NCI-H1436 treated with DMSO at 0.1 percent for 48 hours (cell line): ENCODE measurements at regions not wholly inside any gene's neighbourhood (a gene's known extent, or its start where the extent isn't known, plus 50 kb on each side); places are given as distances from the start of the nearest gene placed in this dataset.
"Not testable (repeated sequence)": the region's sequence is repeated elsewhere in the genome, so short reads cannot be mapped to it uniquely, and the experiment has no call there.

Experiments
- DNase-seq: peaks from one replicate; lab custom pipeline; 2025; lab: John Stamatoyannopoulos, UW

DNA sequence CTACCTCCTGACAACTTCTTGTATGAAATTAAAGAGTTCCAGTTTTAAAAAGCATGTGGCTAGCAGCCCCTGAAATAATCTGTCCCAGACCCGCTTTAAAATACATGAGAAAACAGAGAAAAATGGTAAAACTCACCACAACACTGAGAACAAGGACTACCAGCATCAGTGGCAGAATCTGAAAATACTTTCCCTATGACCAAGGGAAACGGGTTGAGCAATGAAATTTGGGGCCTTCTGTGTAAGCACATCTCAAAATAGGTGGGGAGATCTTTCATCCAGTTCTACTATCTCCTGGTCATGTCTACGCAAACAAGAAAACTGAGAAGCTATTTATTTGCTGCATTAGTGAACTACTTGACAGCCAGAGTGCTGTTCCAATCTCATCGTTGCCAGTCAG, 172.3 kb downstream of the LNPK start:
- DNase-seq, result no peak

DNA sequence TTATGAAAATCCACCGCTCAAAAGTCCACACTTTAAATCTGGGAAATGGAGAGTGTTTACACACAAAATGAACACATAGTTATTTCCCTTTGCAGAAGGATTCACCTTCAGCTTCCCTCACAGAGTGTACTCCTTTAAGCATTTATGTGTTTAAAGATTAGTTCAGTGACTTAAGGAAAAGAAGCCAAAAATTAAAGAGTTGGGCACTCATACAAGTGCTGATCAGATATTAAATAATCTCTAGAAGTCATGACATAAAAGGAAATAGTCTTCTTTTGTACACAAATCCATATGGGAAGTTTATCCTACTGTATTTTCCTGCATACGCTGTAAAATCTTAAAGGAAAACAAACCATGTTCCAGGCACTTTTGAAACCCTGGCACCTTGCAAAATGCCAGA, 174.2 kb downstream of the LNPK start:
- no peak for DNase-seq

GRCh38 chr2:175824243-175824642, 177.8 kb downstream of the LNPK start:
- no peak for DNase-seq

DNA sequence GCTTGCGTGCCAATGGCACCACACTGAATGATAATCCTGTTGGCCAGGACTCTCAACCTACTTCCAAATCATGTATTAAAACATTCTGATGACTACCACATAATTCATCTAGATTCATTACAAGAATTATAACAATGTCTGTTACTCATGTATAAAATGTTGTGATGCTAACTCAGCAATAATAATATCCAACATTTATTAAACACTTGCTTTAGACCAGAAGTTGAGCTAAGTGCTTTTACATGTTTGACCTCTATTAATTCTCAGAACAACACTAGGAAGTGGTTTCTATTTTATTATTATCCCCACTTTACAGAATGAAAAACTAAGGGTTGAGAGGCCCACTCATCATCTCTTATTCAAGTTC, 178.4 kb downstream of the LNPK start:
- DNase-seq, result no peak

DNA sequence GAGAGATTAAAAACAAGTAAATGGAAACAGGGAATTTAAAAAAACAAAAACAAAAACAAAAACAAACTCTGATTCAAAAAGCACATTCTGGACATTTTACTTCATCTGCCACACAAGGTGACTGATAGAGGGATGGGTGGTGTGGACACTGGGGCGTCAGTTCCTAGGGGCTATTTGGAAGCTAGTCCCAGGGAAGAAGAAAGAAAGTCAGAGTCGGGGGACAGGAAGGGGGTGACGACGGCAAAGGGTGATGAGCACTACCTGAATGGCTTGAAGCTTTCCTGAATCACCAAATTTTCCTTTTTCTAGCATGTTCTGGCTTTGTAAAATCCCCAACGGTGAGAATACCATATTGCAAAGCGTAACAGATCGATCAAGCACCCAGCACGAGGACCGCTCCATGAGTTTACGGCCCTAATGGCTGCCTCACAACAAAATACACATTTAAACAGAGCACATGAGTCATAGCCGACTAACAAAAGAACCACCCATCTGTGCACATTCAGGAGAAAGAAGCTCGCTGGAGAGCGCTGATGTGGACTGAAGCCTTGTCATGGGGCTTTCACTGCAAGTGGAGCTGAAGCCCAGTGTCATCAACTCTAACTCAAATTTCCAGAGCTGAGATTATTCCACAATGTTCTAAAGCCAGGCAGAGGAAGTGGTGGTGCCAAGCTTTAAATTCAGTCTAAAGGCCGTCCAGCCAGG, 178.9 kb downstream of the LNPK start:
- DNase-seq, result no peak

DNA sequence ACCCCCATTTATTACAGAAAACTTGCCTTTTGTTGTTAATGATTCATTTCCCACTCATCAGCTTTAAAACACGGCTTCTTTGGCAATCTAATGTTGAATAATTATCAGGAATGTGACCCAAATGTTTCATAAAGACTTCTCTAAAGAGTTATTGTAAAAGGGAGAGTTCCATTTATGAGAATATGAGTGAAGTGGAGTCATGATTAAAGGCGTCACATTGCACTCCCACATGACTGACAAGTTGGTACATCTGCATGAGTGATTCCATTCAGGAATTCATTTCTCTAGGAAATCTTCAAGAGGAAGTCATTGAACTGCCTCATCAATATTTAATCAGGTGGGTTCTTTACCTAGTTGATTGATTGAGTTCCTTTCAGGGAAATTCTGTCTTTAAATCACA, 184.8 kb downstream of the LNPK start:
- no peak for DNase-seq

DNA sequence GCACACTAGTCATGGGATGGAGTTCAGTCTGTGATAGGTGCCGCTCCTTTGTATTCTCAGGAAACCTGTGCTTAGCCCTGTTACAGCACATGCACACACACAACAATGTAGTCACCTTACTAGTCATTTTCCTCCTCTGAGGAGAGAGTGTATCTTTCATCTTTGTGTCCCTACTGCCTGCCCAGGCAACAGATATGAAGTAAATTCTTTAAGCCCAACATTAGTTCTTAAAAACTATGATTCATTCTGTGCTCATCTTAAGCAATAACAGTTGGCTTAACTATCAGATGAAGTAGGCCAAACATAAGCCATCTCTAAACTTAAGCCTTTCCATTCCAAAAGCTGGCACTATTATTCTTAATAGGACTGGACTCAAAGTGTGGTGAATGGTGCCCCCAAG, 186.5 kb downstream of the LNPK start:
- DNase-seq, result no peak

DNA sequence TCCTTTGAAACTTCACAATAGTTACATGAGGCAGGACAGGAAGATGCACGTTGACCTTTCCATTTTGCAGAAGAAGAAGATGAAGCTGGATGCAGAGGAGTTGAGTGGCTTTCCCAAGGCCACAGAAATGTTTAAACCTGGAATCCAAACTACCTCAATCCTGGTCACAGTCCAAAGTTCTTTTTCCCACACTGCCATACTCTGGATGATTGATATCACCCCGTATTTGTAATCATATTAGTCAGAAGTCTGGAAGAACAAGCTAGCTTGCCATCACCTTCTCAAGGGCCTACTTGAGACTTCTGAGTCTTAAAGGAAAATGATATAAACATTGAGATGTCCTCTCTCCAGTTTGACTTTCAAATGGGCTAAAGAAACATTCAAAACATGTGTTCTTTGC, 190.1 kb downstream of the LNPK start:
- no peak for DNase-seq

DNA sequence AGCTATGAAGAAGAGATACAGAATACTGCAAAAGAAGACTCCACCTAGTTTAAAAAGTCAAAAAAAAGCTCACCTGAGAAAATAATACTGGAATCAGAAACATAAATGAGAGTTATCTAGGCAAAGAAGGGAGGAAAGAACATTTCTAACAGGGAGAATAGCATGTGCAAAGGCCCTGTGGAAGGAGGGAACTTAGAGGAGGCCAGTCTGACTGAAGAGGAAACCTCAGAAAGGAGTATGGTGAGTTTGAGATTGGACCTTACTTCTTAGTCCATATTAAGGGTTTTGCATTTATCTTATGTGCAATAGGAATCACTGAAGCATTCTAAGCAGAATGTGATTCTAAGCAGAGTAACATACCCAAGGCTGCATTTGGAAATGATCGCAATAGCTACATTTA, 193.2 kb downstream of the LNPK start:
- DNase-seq, result no peak

DNA sequence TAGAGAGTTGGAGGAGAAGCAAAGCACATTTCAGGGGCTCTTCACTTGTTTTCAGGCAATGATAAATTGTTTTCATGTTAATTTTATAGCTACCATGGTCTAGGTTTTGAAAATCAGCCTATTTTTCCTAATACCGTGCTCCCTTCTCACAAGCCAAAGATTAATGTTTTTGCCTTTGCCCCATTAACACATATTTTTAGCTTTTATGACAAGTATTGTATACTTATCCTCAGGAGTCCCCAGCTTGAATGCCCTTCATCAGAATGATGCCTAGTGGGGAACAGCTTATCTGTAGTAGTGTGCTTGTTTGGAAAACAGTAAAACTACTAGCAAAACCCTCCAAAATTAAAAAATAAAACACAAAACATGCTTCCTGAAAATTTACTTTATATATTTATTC, 194.0 kb downstream of the LNPK start:
- DNase-seq, result no peak

DNA sequence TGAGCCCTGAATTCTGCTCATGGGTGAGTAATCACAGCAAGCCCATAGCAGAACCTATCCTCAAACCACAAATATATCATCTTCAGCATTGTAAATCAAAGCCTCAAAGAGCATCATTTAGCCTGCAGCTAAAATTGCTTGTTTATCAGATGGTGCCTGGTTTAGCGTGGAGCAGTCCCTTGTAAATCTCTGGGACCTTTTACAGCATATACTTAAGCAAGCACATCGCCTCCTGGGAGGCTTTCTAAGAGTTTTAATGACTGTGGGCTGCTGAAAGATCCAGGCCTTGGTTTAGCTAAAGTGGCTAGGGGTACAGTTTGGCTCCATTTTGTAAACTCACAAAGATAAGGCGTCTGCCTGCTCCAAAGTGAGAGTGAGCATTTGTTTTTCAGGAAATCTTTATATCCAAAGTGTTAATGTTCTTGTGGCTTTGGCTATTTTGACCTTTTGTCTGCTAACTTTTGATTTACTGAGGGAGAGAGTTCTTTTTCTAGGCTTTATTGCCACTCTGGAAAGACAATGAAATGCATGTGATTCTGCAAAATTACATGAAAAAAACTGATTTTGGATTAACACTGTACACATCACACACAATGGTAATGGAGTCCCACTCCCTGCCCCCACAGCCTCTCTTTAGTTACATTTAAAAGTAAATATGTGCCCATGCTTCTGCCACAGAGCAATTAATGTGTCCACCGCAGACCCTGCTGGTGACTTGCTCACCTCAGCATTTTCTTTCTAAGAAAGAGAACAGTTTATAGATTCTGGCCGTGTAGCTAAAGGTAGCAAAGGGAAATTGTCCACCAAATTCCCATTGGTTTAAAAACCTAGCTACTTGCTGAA, 194.8 kb downstream of the LNPK start:
- no peak for DNase-seq

DNA sequence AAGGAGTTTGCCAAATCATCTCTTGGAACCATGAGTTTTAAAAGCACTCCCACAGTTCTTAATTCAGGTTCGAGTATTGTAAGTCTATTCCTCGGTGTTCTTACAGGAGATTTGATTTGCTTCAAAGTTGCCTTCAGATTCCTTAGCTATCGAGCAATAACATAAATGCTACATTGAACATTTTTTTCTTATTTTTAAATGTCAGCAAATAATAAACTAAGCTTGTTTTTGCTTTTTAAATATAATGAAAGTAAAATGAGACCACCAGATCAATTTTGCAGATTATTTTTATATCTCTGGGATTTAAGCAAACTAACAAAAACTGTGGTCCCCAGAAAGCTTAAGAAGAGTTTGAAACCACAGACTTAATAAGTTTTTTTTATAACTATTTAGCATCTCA, 195.5 kb downstream of the LNPK start:
- no peak for DNase-seq

- DNase-seq, result no peak
These were observed 196.0 kb downstream of the LNPK start for GRCh38 chr2:175806125-175806490.

DNA sequence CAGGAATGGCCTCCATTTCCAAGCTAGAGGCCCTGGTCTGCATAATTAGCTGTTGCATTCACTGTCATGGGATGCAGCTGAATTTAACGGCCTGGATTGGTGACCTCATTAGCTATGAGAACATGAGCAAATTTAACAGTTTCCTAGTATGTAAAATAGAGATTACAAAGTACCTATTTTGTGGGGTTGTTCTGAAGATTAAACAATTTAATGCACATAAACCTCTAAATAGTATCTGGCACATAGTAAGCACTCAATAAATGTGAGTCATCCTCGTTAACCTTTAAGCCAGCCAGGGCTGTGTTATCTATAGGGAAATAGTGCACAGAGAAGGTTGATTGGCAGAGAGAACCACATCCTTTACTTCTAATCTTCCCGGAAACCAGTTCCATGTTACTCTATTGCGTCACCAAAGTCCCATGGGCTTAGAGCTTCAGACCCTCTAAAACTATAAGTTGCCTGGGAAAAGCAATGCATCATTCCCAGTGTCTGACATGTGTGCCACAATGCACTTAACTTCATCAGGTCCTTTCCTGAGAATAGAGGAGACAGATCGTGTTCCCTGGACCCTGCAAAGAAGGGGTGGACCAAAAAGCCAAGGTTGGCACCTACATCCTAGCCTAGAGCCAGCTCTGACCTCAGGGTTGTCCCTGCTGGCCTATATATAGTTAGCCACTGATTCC, 196.5 kb downstream of the LNPK start:
- DNase-seq, result no peak

DNA sequence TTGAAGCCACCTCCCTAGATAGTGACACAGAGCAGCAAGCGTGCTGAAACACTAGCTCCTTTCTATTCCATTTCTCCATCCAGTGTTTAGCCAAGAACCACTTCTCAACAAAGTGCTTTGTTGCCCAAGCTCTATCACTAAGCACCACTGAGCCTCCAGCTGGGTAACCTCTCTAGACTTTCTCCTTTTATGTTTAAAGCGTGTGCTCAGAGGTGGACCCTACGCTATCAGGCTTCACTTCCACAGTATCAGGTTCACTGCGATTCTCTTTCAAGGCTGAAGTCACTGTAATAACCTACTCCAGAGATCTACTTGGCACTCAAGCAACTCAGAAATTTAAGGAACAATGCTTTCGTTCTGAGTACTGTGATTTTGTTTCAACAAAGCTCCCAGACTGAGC, 197.9 kb downstream of the LNPK start:
- DNase-seq, result no peak

DNA sequence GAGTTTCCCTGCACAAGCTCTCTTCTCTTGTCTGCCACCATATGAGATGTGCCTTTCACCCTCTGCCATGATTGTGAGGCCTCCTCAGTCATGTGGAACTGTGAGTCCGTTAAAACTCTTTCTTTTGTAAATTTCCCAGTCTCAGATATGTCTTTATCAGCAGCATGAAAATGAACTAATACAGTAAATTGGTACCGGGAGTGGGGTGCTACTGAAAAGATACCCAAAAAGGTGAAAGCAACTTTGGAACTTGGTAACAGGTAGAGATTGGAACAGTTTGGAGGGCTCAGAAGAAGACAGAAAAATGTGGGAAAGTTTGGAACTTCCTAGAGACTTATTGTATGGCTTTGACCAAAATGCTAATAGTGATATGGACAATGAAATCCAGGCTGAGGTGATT, 205.6 kb downstream of the LNPK start:
- DNase-seq, result not testable (repeated sequence)

DNA sequence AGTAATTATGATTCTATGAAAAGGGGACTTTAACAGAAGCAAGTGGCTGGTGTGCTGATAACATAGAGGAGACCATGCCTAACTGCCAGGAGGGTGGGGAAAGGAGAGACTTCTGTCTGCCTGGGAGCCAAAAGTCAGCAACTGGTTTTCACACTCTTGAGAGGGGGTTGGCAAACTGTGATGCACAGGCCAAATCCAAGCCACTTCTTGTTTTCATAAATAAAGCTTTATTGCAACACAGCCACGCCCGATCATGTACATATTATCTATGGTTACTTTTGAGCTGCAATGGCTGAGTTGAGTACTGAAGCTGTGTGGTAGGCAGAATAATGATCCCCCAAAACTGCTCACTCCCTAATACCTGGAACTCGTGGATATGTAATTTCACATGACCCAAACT, 208.4 kb downstream of the LNPK start:
- DNase-seq, result no peak

GRCh38 chr2:175792881-175793280, 209.2 kb downstream of the LNPK start:
- no peak for DNase-seq

- no peak for DNase-seq
These were observed 209.9 kb downstream of the LNPK start for GRCh38 chr2:175792199-175792598.

DNA sequence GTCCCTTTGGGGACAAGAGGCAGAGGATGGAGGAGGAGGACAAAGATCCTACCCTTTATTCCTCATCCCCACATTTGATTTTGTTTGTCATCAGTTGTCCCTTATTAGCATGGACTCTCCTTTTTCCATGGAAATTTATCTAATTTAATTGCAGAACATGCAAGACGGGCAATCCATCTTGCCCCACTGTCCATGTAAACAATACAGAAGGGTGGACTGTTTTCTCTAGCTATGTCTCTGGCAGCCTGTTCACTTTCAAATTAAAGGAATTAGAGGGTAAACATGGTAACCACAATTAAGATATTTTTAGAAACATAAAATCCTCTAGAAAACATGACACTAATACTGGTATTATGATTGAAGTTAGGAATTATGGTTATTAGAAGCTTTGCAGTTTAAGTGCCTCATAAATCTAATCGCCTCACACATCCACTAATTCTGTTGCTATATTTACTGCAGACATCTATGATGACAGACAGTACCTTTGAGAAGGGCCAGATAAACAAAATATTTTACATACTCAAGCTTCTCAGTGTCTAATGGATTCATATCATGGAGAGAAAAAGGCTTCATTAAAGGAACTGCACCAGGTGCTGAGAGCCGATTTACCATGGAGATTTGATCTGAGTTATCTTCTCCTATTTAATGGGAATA, 215.5 kb downstream of the LNPK start:
- DNase-seq, result no peak

GRCh38 chr2:175777337-175777736, 224.7 kb downstream of the LNPK start:
- not testable (repeated sequence) for DNase-seq

- DNase-seq, result no peak
These were observed 232.9 kb downstream of the LNPK start for GRCh38 chr2:175769200-175769599.

- no peak for DNase-seq
These were observed 235.2 kb downstream of the LNPK start for GRCh38 chr2:175766880-175767279.
